Activated T-cell treated with anti-CD3 and anti-CD28 coated beads for 4 hours (primary cell): ENCODE measurements at regions not wholly inside any gene's neighbourhood (a gene's known extent, or its start where the extent isn't known, plus 50 kb on each side); places are given as distances from the start of the nearest gene placed in this dataset.

Source experiments
- DNase-seq: peaks from one replicate; pipeline ENCODE4 v3.0.0-alpha.2; 2020

DNA sequence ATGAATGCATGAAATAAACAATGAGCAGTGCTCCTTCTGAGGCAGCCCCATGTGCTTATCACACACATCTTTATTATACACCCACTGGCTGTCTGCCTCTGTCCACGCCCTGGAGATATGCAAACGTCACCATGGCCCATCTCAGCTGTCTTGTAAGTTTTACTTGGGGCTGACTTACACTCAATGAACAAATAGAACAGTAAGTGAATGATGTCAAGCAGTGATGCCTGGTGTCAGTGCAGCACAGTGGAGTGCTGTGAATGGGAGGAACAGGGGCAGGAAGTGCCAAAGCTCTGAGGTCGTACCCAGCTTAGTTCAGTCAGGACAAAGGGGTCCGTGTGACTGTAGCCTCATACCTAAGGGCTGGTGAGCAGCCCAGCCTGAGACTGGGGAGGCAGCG lies 659.5 kb upstream of the HS6ST1 start:
- DNase-seq = no peak

DNA sequence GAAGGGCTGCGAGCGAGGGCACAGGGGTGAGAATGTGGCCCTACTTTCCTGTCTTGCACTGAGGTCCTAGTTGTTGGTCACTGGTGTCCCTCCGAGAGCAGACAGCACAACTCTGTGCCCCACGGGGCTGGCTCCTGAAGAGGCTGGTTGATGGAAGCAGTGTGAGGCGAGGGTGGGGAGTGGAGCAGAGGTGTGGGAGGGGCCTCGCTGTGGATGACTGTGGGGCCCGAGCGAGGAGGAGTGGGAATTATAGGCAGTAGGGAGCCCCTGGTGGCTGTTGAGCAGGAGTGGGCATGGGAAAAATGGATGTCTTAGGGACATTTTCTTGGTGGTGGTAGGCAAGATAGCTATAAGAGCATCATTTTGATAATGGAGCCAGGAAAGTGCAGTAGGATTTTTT lies 660.5 kb upstream of the HS6ST1 start:
- no peak for DNase-seq

DNA sequence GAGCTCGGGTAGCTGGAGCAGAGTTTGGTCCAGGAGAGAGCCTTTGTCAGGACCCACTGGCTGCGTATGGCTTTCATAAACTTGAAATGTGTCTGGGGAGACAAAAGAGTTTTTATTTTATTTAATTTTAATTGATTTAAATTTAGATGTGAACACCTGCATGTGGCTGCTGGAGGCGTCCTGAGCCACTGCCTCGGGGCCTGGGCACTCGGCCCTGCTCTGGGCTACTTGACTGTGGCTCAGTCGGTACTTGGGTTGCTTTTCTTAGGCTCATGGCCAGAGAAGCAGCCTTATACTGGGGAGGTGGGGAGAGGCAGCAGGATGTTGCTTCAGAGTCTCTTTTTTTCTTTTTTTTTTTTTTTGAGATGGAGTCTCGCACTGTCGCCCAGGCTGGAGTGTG lies 661.8 kb upstream of the HS6ST1 start:
- DNase-seq = no peak

DNA sequence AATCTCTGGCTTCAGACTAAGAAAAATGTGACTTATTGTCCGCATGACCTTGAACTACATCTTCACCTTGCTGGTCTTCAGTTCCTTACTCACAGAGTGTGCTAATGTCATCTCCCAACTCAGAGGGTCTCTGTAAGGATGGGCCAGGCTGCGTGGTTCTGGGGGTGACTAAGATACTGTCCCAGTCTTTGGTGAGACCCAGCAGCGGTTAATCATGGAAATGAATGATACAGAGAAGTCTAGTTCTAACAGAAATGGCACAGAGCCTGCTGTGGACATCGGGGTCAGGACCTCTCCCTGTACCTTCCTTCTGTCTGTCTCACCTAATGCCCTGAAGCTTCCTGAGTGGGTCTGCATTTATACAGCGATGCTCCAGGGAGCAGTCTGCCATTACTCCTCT lies 662.7 kb upstream of the HS6ST1 start:
- DNase-seq = no peak

DNA sequence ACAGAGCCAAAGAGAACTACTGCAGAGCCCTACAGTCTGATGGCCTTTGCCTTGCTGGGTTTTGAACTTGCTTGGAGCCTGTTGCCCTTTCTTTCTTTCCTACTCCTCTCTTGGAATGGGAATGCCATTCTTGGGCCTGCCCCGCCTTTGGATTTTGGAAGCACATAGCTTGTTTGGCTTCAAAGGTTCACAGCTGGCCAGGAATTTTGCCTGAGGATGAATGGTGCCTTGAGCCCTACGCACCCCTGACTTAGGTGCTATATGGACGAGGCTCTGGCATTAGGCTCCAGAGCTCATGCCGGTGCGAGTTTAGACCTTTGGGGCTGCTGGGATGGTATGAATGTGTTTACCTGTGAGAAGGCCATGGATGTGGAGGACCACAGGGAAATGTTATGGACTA lies 663.3 kb upstream of the HS6ST1 start:
- no peak for DNase-seq

DNA sequence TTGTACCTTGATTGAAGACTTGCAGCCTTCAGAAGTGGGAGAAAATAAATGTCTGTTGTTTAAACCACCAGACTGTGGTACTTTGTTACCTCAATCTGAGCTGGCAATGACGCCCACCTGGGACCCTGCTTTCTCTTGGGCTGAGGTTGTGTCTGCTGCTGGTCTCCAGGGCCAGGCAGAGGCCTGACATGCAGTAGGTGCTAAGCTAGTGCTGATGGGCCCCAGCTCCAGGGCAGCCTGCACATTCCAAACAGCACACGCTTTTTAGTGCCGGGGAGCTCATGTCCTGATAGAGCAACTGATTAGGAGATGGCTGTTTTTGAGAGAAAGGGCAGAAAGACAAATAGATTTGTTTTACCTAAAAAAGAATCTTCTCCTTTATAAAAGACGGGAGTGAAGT lies 664.0 kb upstream of the HS6ST1 start:
- no peak for DNase-seq

DNA sequence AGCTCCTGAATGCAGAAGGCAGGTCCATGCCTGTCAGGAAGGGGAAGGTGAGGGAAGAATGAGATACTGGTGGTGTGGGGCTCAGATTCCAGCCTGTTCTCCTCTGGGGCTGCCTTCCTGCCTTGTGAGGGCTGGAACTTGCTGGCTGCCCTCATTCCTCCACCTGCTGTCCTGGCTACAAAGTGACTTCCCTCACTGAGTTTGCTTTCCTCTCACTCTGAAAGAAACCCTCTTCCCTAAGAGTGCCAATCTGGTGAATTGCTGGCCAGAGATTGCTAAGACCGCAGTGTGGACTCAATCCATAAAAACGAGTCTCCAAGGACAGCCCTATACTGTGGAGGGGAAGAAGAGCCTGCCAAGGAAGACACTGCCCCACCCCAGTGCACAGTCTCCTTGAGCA lies 664.4 kb upstream of the HS6ST1 start:
- no peak for DNase-seq

DNA sequence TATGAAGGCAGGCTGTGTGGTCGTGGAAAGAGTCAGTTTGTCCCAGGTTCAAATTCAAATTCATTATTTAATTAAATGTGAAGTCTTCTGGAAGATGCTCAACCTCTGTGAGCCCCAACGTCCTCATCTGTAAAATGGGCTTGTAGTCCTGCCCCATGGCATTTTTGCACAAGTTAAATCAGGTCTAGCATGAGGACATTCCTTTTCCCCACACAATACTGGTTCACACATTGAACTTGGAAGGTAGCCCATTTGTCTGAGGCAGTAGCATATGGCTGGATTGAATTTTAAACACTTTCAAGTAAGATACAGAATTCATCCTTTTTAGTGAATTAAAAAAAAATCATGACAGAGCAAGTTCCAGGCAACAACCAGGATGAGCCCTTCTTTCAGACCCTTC lies 665.4 kb upstream of the HS6ST1 start:
- no peak for DNase-seq

DNA sequence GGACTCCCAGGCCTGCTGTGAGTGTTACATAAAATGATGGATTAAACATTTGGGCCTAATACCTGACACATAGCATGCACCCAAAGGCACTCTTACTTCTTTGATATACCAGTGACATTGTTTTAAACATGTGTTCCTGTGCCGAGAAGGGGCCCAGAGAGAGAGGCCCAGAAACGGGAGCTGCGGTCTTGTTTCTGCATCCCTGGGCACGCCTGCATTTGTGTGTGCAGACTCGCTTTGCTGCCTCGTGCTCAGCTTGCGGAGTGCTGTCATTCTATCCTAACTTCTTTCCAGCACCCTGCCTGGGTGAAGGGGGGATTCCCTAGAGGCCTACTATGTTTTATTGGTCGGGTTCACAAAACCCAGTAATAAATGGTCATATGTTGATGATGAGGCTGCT lies 666.2 kb upstream of the HS6ST1 start:
- DNase-seq = no peak

DNA sequence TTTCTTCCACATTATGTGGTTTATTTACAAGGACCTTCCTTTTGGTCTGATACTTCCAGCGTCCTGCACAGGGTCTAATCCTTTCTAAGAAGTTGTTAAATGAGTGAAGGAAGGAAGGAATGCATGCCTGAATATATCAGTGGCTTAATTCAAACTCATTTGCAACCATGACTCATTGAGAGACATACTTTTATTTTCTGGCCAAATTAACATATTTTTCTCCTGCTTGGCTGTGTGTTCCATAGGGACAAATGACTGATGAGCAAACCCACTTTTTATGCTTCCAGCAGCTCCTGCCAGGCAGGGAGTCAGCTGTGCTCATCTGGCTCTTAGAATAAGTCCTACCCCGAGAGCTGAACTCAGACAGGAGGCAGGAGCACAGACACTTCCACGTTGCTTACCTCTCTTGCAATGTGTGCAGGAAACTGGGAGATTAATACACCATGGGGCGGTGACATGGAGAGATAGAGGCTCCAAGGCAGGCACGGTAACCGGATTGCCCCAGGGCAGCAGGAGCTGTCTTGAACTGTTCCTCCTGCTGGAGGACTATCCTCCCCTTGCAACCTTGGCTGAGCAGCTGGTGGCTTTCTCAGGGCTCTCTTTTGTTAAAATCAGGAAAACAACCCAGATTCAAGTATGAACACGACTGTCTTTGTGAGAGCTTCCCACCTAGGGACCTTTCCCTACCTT lies 667.5 kb upstream of the HS6ST1 start:
- no peak for DNase-seq

DNA sequence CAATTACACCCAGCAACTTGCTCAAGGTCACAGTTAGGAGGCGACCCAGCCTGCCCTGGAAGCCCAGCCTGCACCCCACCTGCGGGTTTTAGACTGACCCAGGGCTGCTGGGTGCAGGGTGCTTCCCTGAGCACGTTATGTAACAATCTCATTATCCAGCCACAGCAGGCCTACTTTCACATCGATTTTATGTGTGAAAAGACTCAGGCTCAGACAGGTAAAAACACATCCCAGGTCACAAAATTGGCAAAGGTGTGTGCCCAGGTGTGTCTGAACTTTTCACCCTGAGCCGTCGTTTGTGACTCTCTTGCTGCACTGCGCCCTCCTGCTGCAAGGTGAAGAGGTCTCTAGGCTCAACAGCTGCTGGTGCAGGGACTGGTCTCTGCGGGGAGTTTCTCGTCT lies 668.2 kb upstream of the HS6ST1 start:
- no peak for DNase-seq

DNA sequence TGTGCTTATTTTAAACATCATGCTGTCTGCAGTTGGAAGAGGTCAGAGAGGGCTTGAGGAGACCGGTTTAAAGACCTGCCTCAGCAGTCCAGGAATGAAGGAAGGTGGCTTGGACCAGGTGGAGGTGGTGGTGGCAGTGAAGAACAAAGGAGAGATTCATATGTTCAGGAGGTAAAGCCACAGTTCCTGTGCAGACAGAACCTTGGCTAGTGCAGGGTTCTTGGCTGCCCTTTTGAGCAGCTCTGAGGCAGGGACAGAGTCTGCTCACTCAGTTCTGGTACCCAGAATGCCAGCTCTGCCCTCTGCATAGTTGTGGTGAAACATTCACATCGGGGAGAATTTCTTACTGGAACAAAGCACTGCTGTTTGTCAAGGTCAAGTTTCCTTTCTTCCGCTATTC lies 669.7 kb upstream of the HS6ST1 start:
- DNase-seq = no peak

DNA sequence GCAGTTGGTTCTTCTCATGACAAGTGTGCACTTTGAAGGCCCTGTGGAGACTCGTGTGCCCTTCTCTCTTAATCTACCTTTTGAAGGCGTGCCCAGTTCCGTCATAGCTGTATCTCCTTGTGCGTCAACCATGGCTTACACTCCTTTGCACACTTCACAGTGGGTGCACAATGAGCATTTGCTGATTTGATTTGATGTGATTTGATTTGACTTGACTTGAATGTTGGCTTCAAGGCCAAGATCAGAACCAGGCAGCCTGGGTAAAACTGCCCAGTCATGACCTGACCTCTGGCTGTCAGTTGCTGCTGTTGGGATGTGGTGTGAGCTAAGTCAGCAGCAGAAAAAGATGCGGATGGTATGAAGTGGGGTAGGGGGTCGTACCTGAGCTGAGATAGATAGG lies 670.3 kb upstream of the HS6ST1 start:
- no peak for DNase-seq

DNA sequence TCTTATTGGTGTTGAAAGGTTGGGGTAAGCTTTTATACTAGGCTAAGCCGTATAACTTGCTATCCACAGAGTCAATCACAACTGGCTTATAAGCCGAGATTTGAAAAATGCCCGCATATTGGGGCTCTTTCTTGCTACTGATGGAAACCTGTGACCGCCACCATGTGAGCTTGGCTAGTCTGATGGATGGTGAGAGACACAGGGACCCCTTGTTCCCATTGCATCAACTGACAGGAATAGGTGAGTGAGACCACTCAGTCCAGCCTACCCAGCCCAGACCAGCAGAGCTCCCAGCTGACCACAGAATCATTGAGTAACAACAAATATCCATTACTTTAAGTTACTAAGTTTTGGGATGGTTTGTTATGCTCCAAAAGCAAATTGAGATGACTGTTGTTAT lies 676.4 kb upstream of the HS6ST1 start:
- DNase-seq = no peak

DNA sequence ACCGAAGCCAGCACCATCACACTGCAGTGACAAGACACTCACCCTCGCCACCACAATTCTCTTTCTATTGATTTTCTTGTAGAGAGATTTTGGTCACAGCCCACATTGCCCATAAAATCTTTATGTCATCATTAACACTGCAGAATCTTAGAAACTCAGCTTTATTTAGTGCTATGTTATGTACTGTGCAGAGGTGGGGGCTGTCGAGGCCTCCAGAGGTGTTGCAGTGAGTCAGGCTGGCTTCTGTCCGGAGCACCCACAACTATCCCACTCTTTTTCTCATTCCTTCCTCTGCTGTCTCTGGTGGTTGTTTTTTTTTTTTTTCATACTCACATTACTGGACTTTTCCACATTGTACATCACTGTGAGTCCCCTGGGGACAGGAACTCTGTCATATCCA lies 677.4 kb upstream of the HS6ST1 start:
- DNase-seq = no peak

DNA sequence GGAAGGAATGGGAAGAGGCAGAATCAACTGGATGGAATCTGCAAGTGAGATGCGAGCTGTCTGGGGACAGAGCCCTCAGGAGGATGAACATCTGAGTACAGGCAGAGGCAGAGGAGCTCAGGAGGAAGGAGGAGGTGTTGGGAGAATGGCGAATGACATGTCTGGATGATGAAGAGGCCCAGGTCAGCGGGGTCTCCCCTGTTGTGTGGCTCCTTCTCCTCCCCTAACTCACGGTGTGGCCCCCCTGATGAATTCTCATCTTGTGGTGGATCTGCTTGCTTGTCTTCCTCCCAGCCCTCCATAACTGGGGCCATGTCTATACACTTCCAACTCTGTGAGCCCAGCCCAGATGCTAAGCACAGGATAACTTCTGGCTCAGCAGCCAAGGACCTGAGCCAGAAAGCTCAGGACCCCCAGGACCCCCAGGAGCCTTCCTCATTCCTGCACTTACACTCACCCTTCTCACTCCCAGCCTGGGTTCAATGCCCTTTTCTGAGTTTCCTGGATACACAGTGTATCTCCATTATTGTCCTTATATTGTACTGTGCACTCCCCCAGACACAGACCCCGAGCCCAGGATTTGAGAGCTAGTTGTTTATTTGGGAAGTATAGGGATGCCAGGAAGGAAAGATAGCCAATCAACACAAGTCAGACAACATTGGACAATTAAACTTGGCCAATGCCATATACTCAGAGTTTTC lies 678.6 kb upstream of the HS6ST1 start:
- DNase-seq = no peak

DNA sequence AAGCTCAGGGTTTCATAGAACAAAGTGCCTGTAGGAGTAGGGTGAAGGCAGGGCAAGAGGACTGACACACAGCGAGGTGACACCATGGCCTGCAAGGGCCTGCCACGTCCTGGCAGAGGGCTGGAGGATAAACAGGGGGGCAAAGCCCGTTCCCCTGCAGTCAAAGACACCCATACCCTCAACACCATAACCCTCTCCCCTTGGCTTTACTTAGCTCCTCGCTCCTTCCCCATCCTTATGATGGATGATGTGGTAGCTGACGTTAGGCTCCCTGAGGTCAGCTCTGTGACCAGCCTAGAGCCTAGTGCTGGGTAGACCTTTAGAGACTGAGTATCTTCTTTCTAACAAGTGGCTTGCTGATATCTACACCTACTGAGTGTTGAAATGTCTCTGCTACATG lies 683.3 kb upstream of the HS6ST1 start:
- DNase-seq = no peak

DNA sequence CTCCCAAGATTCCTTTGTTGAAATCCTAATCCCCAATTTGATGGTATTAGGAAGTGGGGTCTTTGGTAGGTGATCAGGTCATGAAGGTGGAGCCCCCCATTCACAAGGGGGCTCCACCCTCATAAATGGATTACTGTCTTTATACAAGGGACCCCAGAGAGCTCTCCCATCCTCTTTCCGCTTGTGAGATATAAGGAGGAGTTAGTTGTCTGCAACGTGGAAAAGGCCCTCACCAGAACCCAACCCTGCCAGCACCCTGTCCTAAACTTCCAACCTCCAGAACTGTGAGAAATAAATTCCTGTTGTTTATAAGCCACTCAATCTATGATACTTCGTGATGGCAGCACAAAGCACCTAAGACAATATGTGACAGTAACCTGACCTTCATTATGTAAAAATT lies 684.1 kb upstream of the HS6ST1 start:
- no peak for DNase-seq

DNA sequence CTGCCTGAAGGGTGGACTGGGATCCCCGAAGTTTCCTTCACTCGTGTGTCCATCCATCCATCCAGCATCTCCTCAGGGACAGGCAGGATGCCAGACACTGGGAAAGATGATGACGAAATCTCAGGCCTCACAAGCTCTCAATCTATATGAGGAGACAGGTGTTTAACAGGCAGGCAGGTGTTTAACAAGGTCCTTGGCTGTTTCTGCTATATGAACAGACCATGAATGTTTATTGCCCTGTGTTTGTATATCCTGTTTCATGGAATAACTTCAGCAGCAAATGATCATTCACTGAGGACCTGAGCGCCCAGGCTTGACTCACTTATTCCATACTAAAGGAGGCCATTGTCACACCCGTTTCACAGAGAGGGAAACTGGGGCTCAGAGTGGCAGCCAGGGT lies 685.8 kb upstream of the HS6ST1 start:
- DNase-seq = no peak

DNA sequence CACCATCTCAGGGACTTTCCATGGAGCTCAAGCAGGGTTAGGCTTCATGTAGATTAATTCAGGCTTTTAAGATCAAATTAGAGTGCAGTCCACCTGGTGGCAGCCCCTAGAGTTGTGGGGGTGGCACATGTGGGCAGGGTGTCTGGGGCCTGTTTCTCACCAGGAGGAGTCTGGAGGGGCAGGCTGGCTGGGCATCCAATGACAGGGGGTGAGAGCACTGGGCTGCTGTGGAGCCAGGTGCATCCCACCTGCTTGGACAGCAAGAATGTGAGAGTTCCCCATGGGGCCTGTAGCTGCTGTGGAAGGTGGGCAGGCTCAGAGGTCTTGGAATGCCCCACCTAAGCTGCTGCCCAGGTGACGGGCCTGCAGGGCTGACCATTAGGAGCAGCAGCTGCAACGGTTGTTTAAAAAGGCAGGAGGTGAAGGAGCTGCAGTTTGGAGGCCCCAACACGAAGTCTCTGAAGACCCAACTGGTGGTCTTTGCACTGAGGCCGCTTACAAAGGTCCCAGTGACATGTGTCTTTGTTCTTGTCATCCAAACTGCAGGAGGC lies 686.3 kb upstream of the HS6ST1 start:
- no peak for DNase-seq

DNA sequence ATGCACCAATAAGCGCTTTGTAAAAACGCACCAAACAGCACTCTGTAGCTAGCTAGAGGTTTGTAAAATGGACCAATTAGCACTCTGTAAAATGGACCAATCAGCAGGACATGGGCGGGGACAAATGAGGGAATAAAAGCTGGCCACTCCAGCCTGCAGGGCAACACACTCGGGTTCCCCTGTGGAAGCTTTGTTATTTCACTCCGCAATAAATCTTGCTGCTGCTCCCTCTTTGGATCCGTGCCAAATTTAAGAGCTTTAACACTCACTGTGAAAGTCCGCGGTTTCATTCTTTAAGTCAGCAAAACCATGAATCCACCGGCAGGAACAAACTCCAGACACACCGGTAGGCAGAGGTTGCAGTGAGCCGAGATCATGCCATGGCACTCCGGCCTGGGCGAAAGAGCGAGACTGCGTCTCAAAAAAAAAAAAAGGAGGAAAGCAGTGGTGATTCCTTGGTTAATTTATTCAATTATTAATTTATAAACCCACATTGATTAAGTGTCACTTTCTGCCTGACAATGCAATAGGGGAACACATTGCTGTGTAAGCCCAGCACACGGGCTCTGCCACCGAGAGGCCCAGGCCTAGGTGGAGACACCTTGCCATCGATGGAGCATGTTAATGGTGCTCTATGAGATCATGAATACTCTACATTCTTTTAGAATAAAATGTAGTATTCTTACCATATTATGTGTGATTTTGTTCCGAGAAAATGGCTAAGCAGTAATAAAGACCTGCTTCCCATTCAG lies 687.6 kb upstream of the HS6ST1 start:
- DNase-seq = no peak

DNA sequence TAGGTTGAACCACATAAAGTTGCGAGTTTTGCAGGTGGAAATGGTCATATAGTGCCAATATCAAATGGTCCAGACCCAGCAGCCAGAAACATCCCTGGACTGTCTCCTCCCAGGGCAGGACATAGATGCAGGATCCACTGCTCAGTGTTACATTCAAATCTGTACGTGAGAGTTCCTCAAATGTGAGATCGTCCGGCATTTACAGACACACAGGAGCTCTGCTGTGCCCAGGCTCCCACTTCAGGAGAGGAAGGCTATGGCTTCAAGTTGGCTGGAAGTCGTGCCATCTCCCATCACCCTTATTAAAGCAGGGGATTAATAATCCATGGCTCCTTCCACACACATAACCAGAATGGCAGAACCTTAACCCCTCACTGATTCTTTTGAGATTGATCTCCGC lies 688.2 kb upstream of the HS6ST1 start:
- DNase-seq = no peak

DNA sequence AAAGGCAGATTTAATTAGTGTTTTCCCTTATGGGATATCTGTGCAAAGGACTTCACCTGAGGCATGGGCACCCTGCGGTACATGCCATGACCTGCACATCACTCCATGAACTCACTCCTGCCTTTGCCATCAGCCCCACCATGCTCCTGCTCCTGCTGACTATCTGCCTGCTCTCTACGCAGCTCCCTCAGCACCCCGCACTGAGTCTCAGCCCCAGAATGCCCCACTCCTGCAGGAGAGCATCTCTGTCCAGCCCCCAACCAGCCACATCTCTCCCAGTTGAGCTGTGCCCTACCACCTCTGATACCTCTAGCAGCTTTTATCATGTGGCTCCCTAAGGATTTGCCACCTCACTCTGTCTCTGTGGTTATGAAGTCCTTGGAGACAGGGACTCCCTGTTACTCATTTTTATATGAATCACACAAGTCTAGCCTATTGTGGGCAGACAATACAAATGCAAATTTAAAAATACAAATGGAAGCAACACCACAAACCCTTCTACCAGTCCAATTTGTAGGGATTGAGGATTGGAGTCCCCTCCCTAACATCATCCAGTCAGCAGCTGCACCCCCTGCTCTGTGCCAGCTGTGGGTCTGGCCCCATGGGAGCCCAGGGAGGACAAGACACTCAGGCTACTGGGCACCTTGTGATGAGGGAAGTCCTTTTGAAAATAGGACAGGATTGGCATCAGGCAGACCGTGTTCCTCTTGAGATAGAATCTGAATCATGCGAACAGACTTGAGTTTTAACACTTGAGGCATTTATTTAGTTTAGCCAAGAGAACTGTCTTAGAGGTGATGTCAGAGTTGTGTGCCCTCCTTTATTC lies 689.6 kb upstream of the HS6ST1 start:
- no peak for DNase-seq
